HG02943 (cell line): ENCODE measurements at regions not wholly inside any gene's neighbourhood (a gene's known extent, or its start where the extent isn't known, plus 50 kb on each side); places are given as distances from the start of the nearest gene placed in this dataset.

Source experiments
- ATAC-seq: cut with Tn5 transposase; IDR thresholded peaks from one replicate; pipeline ENCODE4 v1.9.1; 2021; ENCODE audit warnings: mild to moderate bottlenecking, low read depth, moderate library complexity; ENCODE audit not compliant: unreplicated experiment

- ATAC-seq: no peak
Measured at GRCh38 chr5:57700072-57700471, 217.5 kb upstream of the ACTBL2 start.

GRCh38 chr5:57698802-57699201 is 216.2 kb upstream of the ACTBL2 start:
- no peak for ATAC-seq

GRCh38 chr5:57698086-57698485 is 215.5 kb upstream of the ACTBL2 start:
- ATAC-seq: no peak

GRCh38 chr5:57696825-57697570 is 214.4 kb upstream of the ACTBL2 start:
- no peak for ATAC-seq

GRCh38 chr5:57696389-57696769 is 213.8 kb upstream of the ACTBL2 start:
- no peak for ATAC-seq

GRCh38 chr5:57695706-57696388 is 213.2 kb upstream of the ACTBL2 start:
- ATAC-seq: no peak

GRCh38 chr5:57695179-57695578 is 212.6 kb upstream of the ACTBL2 start:
- no peak for ATAC-seq

- ATAC-seq: no peak
Measured at GRCh38 chr5:57693488-57694305, 211.1 kb upstream of the ACTBL2 start.

- ATAC-seq: no peak
Measured at GRCh38 chr5:57692582-57693487, 210.2 kb upstream of the ACTBL2 start.

GRCh38 chr5:57690724-57691123 is 208.1 kb upstream of the ACTBL2 start:
- ATAC-seq: no peak

GRCh38 chr5:57687596-57687995 is 205.0 kb upstream of the ACTBL2 start:
- no peak for ATAC-seq

- no peak for ATAC-seq
Measured at GRCh38 chr5:57685516-57686255, 203.1 kb upstream of the ACTBL2 start.

GRCh38 chr5:57684299-57684702 is 201.7 kb upstream of the ACTBL2 start:
- no peak for ATAC-seq

GRCh38 chr5:57683036-57683630 is 200.5 kb upstream of the ACTBL2 start:
- no peak for ATAC-seq

GRCh38 chr5:57681942-57682341 is 199.3 kb upstream of the ACTBL2 start:
- ATAC-seq: no peak

- no peak for ATAC-seq
Measured at GRCh38 chr5:57680686-57681085, 198.1 kb upstream of the ACTBL2 start.

GRCh38 chr5:57677235-57677634 is 194.6 kb upstream of the ACTBL2 start:
- no peak for ATAC-seq

- ATAC-seq: no peak
Measured at GRCh38 chr5:57676222-57677098, 193.8 kb upstream of the ACTBL2 start.
